Spleen (tissue), 7 donors: ENCODE measurements at regions not wholly inside any gene's neighbourhood (a gene's known extent, or its start where the extent isn't known, plus 50 kb on each side); places are given as distances from the start of the nearest gene placed in this dataset.

Experiments
- POLR2A ChIP-seq, 3 donors: fragments of 450-650 bp; IDR thresholded peaks; one replicate each; pipeline ENCODE4 v1.5.1; 2017; ENCODE audit warnings: antibody characterized with exemption in 3 of 3, mild to moderate bottlenecking in 1 of 3
- TF ChIP-seq, protein P1 (sequence below), 11 experiments: fragments of 200-600 bp in 7 of 11; fragments of 450-650 bp in 4 of 11; sonication (generic) in 4 of 11; IDR thresholded peaks in 8 of 11; conservative IDR thresholded peaks in 3 of 11; 1 replicate in 7 of 11; 2 replicates in 4 of 11; pipeline versions ENCODE4 v1.4.0 to v1.8.0; 2016 to 2021; ENCODE audit warnings: antibody characterized with exemption in 11 of 11, inconsistent platforms in 4 of 11, mild to moderate bottlenecking in 1 of 11
- donor health status: DM: no; HTN: no; CAD: no; lungs with moderate emphysema.
- donor health status: DM: no; HTN: no; CAD: no.
- donor health status: DM: no; HTN: no; CAD: no.

DNA sequence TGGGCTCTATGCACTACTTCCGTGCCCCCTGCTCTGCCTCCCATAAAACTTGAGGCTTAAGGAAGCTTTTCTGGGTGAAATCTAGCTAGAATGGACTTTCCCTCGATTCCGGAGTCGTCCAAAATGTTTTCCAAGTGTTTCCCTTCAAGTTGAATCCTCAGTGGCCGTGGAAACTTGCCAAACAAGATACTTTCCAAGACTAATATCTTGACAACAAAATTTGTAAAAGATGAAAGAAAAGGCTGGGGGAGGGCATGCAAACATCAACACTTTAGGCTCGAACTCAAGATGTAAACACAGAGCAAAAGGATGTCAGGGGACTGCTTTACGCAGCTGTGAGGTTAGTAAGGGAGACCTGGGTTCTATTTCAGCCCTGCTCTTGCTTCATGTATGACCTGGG, 482.8 kb upstream of the KLF4 start:
- TF ChIP-seq, protein P1, sequence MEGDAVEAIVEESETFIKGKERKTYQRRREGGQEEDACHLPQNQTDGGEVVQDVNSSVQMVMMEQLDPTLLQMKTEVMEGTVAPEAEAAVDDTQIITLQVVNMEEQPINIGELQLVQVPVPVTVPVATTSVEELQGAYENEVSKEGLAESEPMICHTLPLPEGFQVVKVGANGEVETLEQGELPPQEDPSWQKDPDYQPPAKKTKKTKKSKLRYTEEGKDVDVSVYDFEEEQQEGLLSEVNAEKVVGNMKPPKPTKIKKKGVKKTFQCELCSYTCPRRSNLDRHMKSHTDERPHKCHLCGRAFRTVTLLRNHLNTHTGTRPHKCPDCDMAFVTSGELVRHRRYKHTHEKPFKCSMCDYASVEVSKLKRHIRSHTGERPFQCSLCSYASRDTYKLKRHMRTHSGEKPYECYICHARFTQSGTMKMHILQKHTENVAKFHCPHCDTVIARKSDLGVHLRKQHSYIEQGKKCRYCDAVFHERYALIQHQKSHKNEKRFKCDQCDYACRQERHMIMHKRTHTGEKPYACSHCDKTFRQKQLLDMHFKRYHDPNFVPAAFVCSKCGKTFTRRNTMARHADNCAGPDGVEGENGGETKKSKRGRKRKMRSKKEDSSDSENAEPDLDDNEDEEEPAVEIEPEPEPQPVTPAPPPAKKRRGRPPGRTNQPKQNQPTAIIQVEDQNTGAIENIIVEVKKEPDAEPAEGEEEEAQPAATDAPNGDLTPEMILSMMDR (IDR thresholded peaks at IDR 0.05 in 8 of 11, conservative IDR thresholded peaks at IDR 0.05 in 3 of 11) = no peak
- TF ChIP-seq POLR2A (IDR thresholded peaks at IDR 0.05) = no peak
